IMR-90 (cell line): ENCODE measurements at regions not wholly inside any gene's neighbourhood (a gene's known extent, or its start where the extent isn't known, plus 50 kb on each side); places are given as distances from the start of the nearest gene placed in this dataset.

Source experiments
- ATAC-seq: fragments of 200-7000 bp; cut with Tn5 transposase; 2 replicates; pipeline ENCODE4 v1.9.1; 2020; ENCODE audit warnings: low read depth, mild to moderate bottlenecking, moderate library complexity
- BruUV-seq: library from RNA; stranded (reverse); fragments of 400-500 nt; replicated peaks from 2 replicates; lab custom pipeline; 2021; lab: Mats Ljungman, UMichigan
- CTCF ChIA-PET: fragments of 300-600 bp; formaldehyde crosslinking; extraction: SDS; loops from one replicate; lab custom pipeline; 2021; ENCODE audit warnings: antibody characterized with exemption; lab: Yijun Ruan, JAX
- POLR2A ChIA-PET: fragments of 300-600 bp; sonication (Branson Sonifier 250); formaldehyde crosslinking; loops from one replicate; lab custom pipeline; 2022; ENCODE audit warnings: antibody characterized with exemption; ENCODE audit not compliant: unreplicated experiment; lab: Charles Lee
- DNase-seq: peaks from one replicate; pipeline ENCODE4 v3.0.0; 2013
- H2AFZ ChIP-seq: replicated peaks from 2 replicates; pipeline ENCODE3; 2013; ENCODE audit warnings: low read length, mild to moderate bottlenecking; ENCODE audit not compliant: poor library complexity
- H2AK5ac ChIP-seq: 2 replicates; pipeline ENCODE4 v1.6.1; 2013; ENCODE audit warnings: low read depth, low read length, inconsistent platforms
- H2AK9ac ChIP-seq: replicated peaks from 2 replicates; pipeline ENCODE3; 2013; ENCODE audit warnings: mild to moderate bottlenecking, low read depth, low read length, moderate library complexity; ENCODE audit not compliant: poor library complexity
- H2BK120ac ChIP-seq: 2 replicates; pipeline ENCODE4 v1.6.1; 2013; ENCODE audit warnings: low read depth, low read length, inconsistent platforms
- H2BK15ac ChIP-seq: 3 replicates; pipeline ENCODE4 v1.6.1; 2013; ENCODE audit warnings: low read depth, low read length, inconsistent platforms
- H2BK20ac ChIP-seq: 2 replicates; pipeline ENCODE4 v1.6.1; 2013; ENCODE audit warnings: low read depth, mild to moderate bottlenecking, inconsistent platforms, low read length, moderate library complexity
- H2BK5ac ChIP-seq: 2 replicates; pipeline ENCODE4 v1.6.1; 2013; ENCODE audit warnings: mild to moderate bottlenecking, low read depth, low read length, inconsistent platforms; ENCODE audit not compliant: poor library complexity, severe bottlenecking
- H3K14ac ChIP-seq: replicated peaks from 2 replicates; pipeline ENCODE4 v1.6.1; 2013; ENCODE audit warnings: low read depth, low read length, inconsistent platforms
- H3K18ac ChIP-seq: 2 replicates; pipeline ENCODE4 v1.6.1; 2013; ENCODE audit warnings: low read depth, low read length, control low read depth
- H3K23ac ChIP-seq: 2 replicates; pipeline ENCODE4 v1.6.1; 2013; ENCODE audit warnings: low read depth, low read length, inconsistent platforms
- H3K27ac ChIP-seq: 2 replicates; pipeline ENCODE4 v1.5.1; 2013; ENCODE audit warnings: mild to moderate bottlenecking, control low read depth, low read length; ENCODE audit not compliant: insufficient read depth
- H3K27me3 ChIP-seq: 2 replicates; pipeline ENCODE4 v1.6.1; 2013; ENCODE audit warnings: low read length; ENCODE audit not compliant: control insufficient read depth, insufficient read depth
- H3K36me3 ChIP-seq: 2 replicates; pipeline ENCODE4 v1.6.1; 2013; ENCODE audit warnings: low read length, mixed read lengths; ENCODE audit not compliant: control insufficient read depth, insufficient read depth
- H3K4ac ChIP-seq: 2 replicates; pipeline ENCODE4 v1.6.1; 2013; ENCODE audit warnings: low read depth, low read length, inconsistent platforms
- H3K4me1 ChIP-seq: 2 replicates; pipeline ENCODE4 v1.6.1; 2013; ENCODE audit warnings: low read length, mixed read lengths; ENCODE audit not compliant: control insufficient read depth, insufficient read depth
- H3K4me2 ChIP-seq: 2 replicates; pipeline ENCODE4 v1.6.1; 2013; ENCODE audit warnings: low read depth, mild to moderate bottlenecking, control low read depth, low read length, moderate library complexity
- H3K4me3 ChIP-seq: 2 replicates; pipeline ENCODE4 v1.5.1; 2013; ENCODE audit warnings: low read depth, mild to moderate bottlenecking, control low read depth, low read length, moderate library complexity; ENCODE audit not compliant: insufficient read depth
- H3K56ac ChIP-seq: 2 replicates; pipeline ENCODE4 v1.6.1; 2013; ENCODE audit warnings: low read length, inconsistent platforms; ENCODE audit not compliant: insufficient read depth; ENCODE audit errors: extremely low read depth
- H3K79me1 ChIP-seq, 2 experiments: 2 replicates each; pipeline ENCODE4 v1.6.1; 2013; ENCODE audit warnings: low read length in 2 of 2, inconsistent platforms in 1 of 2, low read depth in 1 of 2
- H3K9ac ChIP-seq: 2 replicates; pipeline ENCODE4 v1.6.1; 2013; ENCODE audit warnings: low read depth, low read length, control low read depth
- H3K9me1 ChIP-seq: 2 replicates; pipeline ENCODE4 v1.6.1; 2013; ENCODE audit warnings: low read length, inconsistent platforms; ENCODE audit not compliant: insufficient read depth
- H3K9me3 ChIP-seq: 2 replicates; pipeline ENCODE4 v1.6.1; 2013; ENCODE audit warnings: low read length; ENCODE audit not compliant: control insufficient read depth, insufficient read depth
- H4K20me1 ChIP-seq: 2 replicates; pipeline ENCODE4 v1.6.1; 2013; ENCODE audit warnings: low read length, inconsistent platforms; ENCODE audit not compliant: insufficient read depth
- H4K5ac ChIP-seq: 2 replicates; pipeline ENCODE4 v1.6.1; 2013; ENCODE audit warnings: mild to moderate bottlenecking, low read depth, low read length, control low read depth
- H4K8ac ChIP-seq, 2 experiments: 2 replicates each; pipeline ENCODE4 v1.6.1; 2013; ENCODE audit warnings: low read depth in 2 of 2, low read length in 2 of 2, control low read depth in 1 of 2, inconsistent platforms in 1 of 2
- H4K91ac ChIP-seq: 2 replicates; pipeline ENCODE4 v1.6.1; 2013; ENCODE audit warnings: low read depth, low read length, inconsistent platforms; ENCODE audit not compliant: insufficient read depth
- CHD1 ChIP-seq: IDR thresholded peaks from 2 replicates; pipeline ENCODE4 v1.6.1; 2012; ENCODE audit warnings: low read depth, low read length, improper control_type of control experiment
- CTCF ChIP-seq: conservative IDR thresholded peaks from 2 replicates; pipeline ENCODE4 v1.5.1; 2012; ENCODE audit warnings: mild to moderate bottlenecking, low read depth, low read length, improper control_type of control experiment
- ELK1 ChIP-seq: fragments of 150-350 bp; IDR thresholded peaks from 2 replicates; pipeline ENCODE4 v1.6.1; 2016; ENCODE audit warnings: low read depth, mild to moderate bottlenecking, low read length, moderate library complexity, borderline replicate concordance
- MAFK ChIP-seq: IDR thresholded peaks from 2 replicates; pipeline ENCODE4 v1.6.1; 2012; ENCODE audit warnings: low read depth, low read length, improper control_type of control experiment
- MXI1 ChIP-seq: IDR thresholded peaks from 2 replicates; pipeline ENCODE4 v1.6.1; 2012; ENCODE audit warnings: low read depth, mild to moderate bottlenecking, low read length, moderate library complexity, borderline replicate concordance
- POLR2A ChIP-seq: IDR thresholded peaks from 2 replicates; pipeline ENCODE4 v1.6.1; 2012; ENCODE audit warnings: mild to moderate bottlenecking, low read depth, low read length
- RCOR1 ChIP-seq: IDR thresholded peaks from 2 replicates; pipeline ENCODE4 v1.6.1; 2012; ENCODE audit warnings: mild to moderate bottlenecking, low read length, improper control_type of control experiment; ENCODE audit not compliant: insufficient replicate concordance
- RFX5 ChIP-seq: IDR thresholded peaks from 2 replicates; pipeline ENCODE4 v1.8.0; 2012; ENCODE audit warnings: low read depth, mild to moderate bottlenecking, low read length, moderate library complexity
- WGBS, 2 experiments: methylation state at CpG; one replicate each; pipeline versions ENCODE4 v1.1.5 to v1.1.7; 2013; ENCODE audit warnings: missing lambda C conversion rate in 2 of 2; ENCODE audit not compliant: insufficient read length in 1 of 2; ENCODE audit errors: extremely low coverage in 2 of 2; 5-methylcytosine and 5-hydroxymethylcytosine counted together
- dilution Hi-C: fragments of 300-500 bp; cut with HindIII; formaldehyde crosslinking; loops from one replicate; pipeline ENCODE4 v1.14.3; 2018; ENCODE audit warnings: low sequenced_read_pairs; ENCODE audit not compliant: unreplicated experiment
- in situ Hi-C: fragments of 300-500 bp; cut with MboI; formaldehyde crosslinking; loops from 3 replicates; pipeline ENCODE4 v1.14.3; 2019; ENCODE audit warnings: low sequenced_read_pairs, inconsistent platforms, mixed read lengths
- intact Hi-C: fragments of 100-400 bp; cut with micrococcal nuclease; formaldehyde crosslinking; loops from 2 replicates; pipeline ENCODE4 v1.10.0; 2022
- TF ChIP-seq, protein P1 (sequence below): fragments of 150-350 bp; IDR thresholded peaks from 2 replicates; pipeline ENCODE4 v1.6.1; 2017; ENCODE audit warnings: mild to moderate bottlenecking, antibody characterized with exemption, low read length, low read depth

- H3K14ac ChIP-seq = no peak overlapping the region
- intact Hi-C loops (no loop called here), in situ Hi-C loops (no loop called here), dilution Hi-C loops (no loop called here)
- TF ChIP-seq RFX5 (no peak), CTCF (no peak), MXI1 (no peak), POLR2A (no peak), MAFK (no peak), ELK1 (no peak), RCOR1 (no peak), CHD1 (no peak)
- TF ChIP-seq, protein P1, sequence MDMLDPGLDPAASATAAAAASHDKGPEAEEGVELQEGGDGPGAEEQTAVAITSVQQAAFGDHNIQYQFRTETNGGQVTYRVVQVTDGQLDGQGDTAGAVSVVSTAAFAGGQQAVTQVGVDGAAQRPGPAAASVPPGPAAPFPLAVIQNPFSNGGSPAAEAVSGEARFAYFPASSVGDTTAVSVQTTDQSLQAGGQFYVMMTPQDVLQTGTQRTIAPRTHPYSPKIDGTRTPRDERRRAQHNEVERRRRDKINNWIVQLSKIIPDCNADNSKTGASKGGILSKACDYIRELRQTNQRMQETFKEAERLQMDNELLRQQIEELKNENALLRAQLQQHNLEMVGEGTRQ = no peak
- no peaks in the 10 kb centered on the region for H3K9me1 ChIP-seq
- no peak overlapping the region for H4K8ac ChIP-seq
- DNase-seq = no peak
- no peak overlapping the region for H3K4me3 ChIP-seq
- no peak overlapping the region for H3K27ac ChIP-seq
- H4K20me1 ChIP-seq = no peaks in the 10 kb centered on the region
- no peak overlapping the region for H4K91ac ChIP-seq
- no TSS peak for BruUV-seq
- ChIA-PET POLR2A (no interaction called here), CTCF (no interaction called here)
- H3K9ac ChIP-seq = no peak overlapping the region
- no peaks in the 10 kb centered on the region for H3K4me1 ChIP-seq
- no peak overlapping the region for H2AFZ ChIP-seq
- no peak overlapping the region for H2BK20ac ChIP-seq
- no peak overlapping the region for H3K4ac ChIP-seq
- no peak for ATAC-seq
- no peak overlapping the region for H3K18ac ChIP-seq
- no peak overlapping the region for H3K4me2 ChIP-seq
- H4K5ac ChIP-seq = no peak overlapping the region
- H3K27me3 ChIP-seq = no peaks in the 10 kb centered on the region
- H3K56ac ChIP-seq = no peak overlapping the region
- no peak overlapping the region for H2BK5ac ChIP-seq
- WGBS, 2 experiments = no CpG with 5 or more reads among the region's 3 CpGs
- H3K23ac ChIP-seq = no peak overlapping the region
- H2BK15ac ChIP-seq = no peak overlapping the region
- no peaks in the 10 kb centered on the region for H3K79me1 ChIP-seq
- peaks cover 13% of the 10 kb centered on the region for H3K9me3 ChIP-seq
- no peak overlapping the region for H2AK5ac ChIP-seq
- no peak overlapping the region for H2AK9ac ChIP-seq
- H3K36me3 ChIP-seq = no peaks in the 10 kb centered on the region
- H2BK120ac ChIP-seq = no peak overlapping the region
These were observed 1058.5 kb downstream of the CBLN2 start for GRCh38 chr18:71485611-71486010.
